ENCODE measurements at regions not wholly inside any gene's neighbourhood (a gene's known extent, or its start where the extent isn't known, plus 50 kb on each side); places are given as distances from the start of the nearest gene placed in this dataset.

DNA sequence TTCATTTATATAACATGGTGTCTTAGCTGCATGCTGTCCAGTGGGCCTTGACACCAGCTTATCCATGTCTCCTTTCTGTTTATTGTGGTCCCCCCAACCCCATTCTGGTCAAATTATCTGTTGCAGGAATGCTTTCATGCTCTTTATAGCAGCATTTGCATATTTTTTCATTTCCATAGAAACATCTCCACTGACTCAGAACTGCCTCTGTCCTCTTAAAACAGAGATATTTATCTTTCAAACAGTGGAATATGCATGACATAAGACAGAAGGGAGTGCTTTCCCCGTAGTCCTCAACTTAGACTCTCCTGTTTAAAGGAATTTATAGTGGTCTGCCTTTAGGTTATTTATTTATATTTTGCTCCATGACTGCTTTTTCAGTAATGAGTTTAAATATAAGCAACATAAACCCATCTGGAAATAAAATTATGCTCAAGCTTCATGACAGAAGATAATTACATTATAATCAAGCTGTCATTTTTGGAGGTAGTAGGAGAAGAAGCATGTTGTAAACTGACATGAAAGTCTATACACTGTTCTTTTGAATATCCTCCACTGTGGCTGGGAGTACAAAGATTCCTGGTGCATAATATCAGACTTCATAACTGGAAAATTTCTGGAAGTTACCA lies 179.5 kb upstream of the CD96 start:
- 59% methylated on average over 1 of the region's 1 CpG for WGBS
- no peak for DNase-seq (ENCODE audit: low spot score)

More for the DNA sequence above, 179.5 kb upstream of the CD96 start:
- Histone ChIP-seq H3K27me3 (ENCODE audit: control insufficient read depth in 4 of 4, insufficient read depth in 4 of 4, low read length in 3 of 4) (no peaks in the 10 kb centered on the region), H3K9ac (ENCODE audit: low read depth in 1 of 2, low read length in 2 of 2) (no peak overlapping the region), H3K9me3 (ENCODE audit: control insufficient read depth in 4 of 4, low read length in 3 of 4) (no peaks in the 10 kb centered on the region), H3K4me3 (ENCODE audit: low read depth in 1 of 3, low read length in 3 of 3) (no peak overlapping the region), H3K36me3 (ENCODE audit: control insufficient read depth in 4 of 4, insufficient read depth in 3 of 4, low read depth in 1 of 4, low read length in 3 of 4) (no peaks in the 10 kb centered on the region), H3K27ac (ENCODE audit: low read depth in 1 of 2, low read length in 2 of 2) (no peak overlapping the region), H3K4me1 (ENCODE audit: control insufficient read depth in 4 of 4, insufficient read depth in 4 of 4, low read length in 3 of 4) (no peaks in the 10 kb centered on the region)
- TF ChIP-seq GABPA (IDR thresholded peaks at IDR 0.05 in 1 of 2, conservative IDR thresholded peaks at IDR 0.05 in 1 of 2), result no peak
- TF ChIP-seq JUND (IDR thresholded peaks at IDR 0.05), result no peak
- TF ChIP-seq RXRA (IDR thresholded peaks at IDR 0.05), result no peak
- no peak for TF ChIP-seq HNF4G (IDR thresholded peaks at IDR 0.05)
- no peak for TF ChIP-seq NR2F2 (IDR thresholded peaks at IDR 0.05)
- TF ChIP-seq, protein P1, sequence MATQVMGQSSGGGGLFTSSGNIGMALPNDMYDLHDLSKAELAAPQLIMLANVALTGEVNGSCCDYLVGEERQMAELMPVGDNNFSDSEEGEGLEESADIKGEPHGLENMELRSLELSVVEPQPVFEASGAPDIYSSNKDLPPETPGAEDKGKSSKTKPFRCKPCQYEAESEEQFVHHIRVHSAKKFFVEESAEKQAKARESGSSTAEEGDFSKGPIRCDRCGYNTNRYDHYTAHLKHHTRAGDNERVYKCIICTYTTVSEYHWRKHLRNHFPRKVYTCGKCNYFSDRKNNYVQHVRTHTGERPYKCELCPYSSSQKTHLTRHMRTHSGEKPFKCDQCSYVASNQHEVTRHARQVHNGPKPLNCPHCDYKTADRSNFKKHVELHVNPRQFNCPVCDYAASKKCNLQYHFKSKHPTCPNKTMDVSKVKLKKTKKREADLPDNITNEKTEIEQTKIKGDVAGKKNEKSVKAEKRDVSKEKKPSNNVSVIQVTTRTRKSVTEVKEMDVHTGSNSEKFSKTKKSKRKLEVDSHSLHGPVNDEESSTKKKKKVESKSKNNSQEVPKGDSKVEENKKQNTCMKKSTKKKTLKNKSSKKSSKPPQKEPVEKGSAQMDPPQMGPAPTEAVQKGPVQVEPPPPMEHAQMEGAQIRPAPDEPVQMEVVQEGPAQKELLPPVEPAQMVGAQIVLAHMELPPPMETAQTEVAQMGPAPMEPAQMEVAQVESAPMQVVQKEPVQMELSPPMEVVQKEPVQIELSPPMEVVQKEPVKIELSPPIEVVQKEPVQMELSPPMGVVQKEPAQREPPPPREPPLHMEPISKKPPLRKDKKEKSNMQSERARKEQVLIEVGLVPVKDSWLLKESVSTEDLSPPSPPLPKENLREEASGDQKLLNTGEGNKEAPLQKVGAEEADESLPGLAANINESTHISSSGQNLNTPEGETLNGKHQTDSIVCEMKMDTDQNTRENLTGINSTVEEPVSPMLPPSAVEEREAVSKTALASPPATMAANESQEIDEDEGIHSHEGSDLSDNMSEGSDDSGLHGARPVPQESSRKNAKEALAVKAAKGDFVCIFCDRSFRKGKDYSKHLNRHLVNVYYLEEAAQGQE (IDR thresholded peaks at IDR 0.05), result no peak
- TF ChIP-seq, protein P2, sequence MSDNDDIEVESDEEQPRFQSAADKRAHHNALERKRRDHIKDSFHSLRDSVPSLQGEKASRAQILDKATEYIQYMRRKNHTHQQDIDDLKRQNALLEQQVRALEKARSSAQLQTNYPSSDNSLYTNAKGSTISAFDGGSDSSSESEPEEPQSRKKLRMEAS (IDR thresholded peaks at IDR 0.05), result no peak
- TF ChIP-seq FOXA2 (IDR thresholded peaks at IDR 0.05), result no peak
- TF ChIP-seq HNF4A (conservative IDR thresholded peaks at IDR 0.05), result no peak
- no peak for TF ChIP-seq FOXA1 (IDR thresholded peaks at IDR 0.05)
- TF ChIP-seq, protein P3, sequence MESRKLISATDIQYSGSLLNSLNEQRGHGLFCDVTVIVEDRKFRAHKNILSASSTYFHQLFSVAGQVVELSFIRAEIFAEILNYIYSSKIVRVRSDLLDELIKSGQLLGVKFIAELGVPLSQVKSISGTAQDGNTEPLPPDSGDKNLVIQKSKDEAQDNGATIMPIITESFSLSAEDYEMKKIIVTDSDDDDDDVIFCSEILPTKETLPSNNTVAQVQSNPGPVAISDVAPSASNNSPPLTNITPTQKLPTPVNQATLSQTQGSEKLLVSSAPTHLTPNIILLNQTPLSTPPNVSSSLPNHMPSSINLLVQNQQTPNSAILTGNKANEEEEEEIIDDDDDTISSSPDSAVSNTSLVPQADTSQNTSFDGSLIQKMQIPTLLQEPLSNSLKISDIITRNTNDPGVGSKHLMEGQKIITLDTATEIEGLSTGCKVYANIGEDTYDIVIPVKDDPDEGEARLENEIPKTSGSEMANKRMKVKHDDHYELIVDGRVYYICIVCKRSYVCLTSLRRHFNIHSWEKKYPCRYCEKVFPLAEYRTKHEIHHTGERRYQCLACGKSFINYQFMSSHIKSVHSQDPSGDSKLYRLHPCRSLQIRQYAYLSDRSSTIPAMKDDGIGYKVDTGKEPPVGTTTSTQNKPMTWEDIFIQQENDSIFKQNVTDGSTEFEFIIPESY (IDR thresholded peaks at IDR 0.05), result no peak
- TF ChIP-seq, protein P4, sequence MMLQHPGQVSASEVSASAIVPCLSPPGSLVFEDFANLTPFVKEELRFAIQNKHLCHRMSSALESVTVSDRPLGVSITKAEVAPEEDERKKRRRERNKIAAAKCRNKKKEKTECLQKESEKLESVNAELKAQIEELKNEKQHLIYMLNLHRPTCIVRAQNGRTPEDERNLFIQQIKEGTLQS (IDR thresholded peaks at IDR 0.05), result no peak
- TF ChIP-seq EGR1 (IDR thresholded peaks at IDR 0.05; ENCODE audit: low read depth in 2 of 2), result no peak
- no peak for TF ChIP-seq RAD21 (IDR thresholded peaks at IDR 0.05)
- TF ChIP-seq SP1 (IDR thresholded peaks at IDR 0.05), result no peak
- TF ChIP-seq, protein P5, sequence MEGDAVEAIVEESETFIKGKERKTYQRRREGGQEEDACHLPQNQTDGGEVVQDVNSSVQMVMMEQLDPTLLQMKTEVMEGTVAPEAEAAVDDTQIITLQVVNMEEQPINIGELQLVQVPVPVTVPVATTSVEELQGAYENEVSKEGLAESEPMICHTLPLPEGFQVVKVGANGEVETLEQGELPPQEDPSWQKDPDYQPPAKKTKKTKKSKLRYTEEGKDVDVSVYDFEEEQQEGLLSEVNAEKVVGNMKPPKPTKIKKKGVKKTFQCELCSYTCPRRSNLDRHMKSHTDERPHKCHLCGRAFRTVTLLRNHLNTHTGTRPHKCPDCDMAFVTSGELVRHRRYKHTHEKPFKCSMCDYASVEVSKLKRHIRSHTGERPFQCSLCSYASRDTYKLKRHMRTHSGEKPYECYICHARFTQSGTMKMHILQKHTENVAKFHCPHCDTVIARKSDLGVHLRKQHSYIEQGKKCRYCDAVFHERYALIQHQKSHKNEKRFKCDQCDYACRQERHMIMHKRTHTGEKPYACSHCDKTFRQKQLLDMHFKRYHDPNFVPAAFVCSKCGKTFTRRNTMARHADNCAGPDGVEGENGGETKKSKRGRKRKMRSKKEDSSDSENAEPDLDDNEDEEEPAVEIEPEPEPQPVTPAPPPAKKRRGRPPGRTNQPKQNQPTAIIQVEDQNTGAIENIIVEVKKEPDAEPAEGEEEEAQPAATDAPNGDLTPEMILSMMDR (IDR thresholded peaks at IDR 0.05; ENCODE audit: low read depth, low read length, missing input control), result no peak
